ENCODE measurements at regions not wholly inside any gene's neighbourhood (a gene's known extent, or its start where the extent isn't known, plus 50 kb on each side); places are given as distances from the start of the nearest gene placed in this dataset.
"Not testable (repeated sequence)": the region's sequence is repeated elsewhere in the genome, so short reads cannot be mapped to it uniquely, and the experiment has no call there.

DNA sequence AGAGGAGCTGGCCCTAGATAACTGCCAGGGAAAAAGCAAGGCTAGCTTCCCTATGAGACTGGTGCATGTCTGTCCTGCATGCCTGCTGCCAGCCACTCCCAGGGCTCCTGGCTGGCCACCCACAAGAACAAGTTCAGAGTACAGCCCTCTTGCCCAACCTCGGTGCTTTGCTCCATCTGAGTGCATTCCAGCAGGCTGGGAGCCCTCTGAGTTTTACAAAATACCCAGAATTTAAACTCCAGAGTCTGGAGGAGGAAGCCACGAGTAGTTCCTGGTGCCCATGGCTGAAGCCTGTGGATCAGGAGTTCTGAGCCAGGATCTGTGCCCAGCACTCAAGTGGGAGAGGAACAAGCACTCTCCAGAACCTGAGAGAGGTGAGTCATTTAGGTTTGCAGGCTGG, 111.6 kb downstream of the MAGEE2 start:
- DNase-seq, result no peak

DNA sequence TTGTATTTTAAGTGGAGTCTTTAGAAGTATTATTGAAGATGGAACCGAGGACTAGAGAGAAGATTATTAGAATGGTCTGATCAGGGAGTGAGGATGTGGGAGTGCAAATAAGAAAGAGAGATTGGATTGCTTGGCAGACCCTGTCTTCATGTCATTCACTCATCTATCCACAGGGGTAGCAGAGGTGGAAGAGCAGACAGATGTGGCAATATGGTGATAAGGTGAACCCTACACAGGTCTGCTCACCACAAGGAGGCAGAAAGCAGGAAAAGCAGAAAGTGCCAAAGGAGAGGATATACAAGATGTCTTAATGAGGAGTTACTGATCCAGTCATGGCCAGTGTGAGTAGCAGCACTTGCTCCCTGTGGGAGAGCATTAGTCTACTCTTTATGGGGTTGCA, 129.4 kb downstream of the MAGEE2 start:
- no peak for DNase-seq

GRCh38 chrX:75649829-75650228, 127.0 kb upstream of the ZDHHC15 start:
- DNase-seq, result no peak

DNA sequence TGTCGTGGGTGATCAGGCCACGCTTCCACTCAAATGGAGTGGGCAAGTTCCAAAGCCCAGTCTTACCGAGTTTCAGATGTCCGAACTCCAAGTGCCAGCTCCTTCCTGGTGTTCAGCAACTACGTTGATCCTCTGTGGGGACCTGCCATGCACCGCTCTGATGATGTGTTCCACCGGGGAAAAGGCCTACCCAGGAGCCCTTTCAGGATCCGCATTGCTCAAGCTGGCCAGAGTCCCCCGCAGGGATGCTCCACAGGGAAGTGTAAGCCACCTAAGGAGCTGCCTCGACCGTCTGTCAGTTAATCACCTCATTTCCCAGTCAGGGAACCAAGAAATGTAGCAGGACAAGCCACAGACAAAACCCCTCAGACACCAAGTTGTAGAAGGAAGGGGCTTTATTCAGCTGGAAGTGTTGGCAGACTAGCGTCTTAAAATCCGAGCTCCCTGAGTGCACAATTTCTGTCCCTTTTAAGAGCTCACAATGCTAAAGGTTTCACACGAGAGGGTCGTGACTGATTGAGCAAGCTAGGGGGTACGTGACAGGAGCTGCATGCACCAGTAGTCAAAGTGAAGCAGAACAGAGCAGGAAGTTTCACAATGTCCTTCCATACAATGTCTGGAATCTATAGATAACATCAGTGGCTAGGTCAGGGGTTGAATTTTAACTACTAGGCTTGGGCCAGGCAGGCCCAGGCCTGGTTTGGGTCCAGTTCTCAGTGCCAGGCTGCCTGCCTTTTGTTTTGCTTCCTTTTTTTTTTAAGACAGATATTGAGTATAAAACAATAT, 126.2 kb upstream of the ZDHHC15 start:
- no peak for DNase-seq

DNA sequence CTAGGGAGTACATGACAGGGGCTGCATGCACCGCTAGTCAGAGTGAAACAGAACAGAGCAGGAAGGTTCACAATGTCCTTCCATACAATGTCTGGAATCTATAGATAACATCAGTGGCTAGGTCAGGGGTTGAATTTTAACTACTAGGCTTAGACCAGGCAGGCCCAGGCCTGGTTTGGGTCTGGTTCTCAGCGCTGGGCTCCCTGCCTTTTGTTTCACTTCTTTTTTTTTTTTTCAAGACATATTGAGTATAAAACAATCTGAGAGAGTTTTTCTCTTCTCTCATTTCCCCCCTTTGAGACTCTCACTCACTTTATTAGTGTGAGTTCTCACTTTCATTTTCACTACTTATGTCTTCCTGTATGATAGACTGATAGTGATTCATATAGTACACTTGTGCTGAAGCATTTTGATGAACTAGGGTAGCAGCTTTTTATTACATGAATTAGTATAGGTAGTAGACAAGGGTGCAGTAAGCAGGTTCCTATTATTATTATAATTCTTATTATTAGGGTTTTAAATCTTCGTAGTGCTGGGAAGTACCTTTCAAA, 120.0 kb upstream of the ZDHHC15 start:
- no peak for DNase-seq

DNA sequence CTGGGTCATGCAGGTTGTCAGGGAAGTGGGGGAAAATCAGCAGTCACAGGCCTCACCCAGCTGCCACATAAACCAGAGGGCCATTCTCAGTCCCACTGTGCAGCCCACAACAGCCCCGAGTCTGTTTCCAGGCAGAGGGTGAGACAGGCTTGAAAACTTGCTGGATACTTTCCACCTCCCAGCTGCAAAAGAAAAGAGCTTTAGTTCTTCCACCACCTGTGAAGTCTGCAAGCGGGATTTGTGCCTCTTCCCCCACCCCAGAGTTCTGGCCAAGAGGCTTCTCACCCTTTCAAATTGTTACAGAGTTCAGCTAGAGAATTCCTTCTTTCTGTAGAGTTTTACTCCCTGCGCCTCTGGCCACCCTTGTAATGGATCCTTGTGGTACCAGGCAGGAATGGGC, 115.5 kb upstream of the ZDHHC15 start:
- no peak for DNase-seq

DNA sequence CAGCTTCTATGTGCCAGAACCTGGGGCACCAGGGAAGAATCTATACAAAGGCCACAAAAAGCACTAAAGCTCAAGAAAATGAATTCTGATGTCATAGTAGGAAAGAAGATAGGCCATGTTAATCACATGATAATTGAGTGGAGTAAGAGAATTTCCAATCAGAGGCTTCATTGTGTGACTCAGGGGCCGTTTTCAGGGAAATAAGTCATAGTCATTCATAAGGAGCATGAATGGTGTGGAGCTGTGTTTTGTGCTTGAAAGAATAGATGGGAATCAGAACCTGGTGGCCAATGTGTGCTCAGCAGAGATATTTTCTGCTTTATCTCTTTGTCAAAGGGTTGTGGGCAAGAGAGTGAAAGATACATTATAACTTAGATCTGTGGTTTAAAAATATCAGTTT, 102.4 kb upstream of the ZDHHC15 start:
- no peak for DNase-seq

GRCh38 chrX:75623535-75623934, 100.7 kb upstream of the ZDHHC15 start:
- no peak for DNase-seq

GRCh38 chrX:75609406-75609805, 86.6 kb upstream of the ZDHHC15 start:
- peak; percentile 2 for DNase-seq

- DNase-seq, result peak; percentile 3
Observed at GRCh38 chrX:75603833-75604232, 81.0 kb upstream of the ZDHHC15 start.

DNA sequence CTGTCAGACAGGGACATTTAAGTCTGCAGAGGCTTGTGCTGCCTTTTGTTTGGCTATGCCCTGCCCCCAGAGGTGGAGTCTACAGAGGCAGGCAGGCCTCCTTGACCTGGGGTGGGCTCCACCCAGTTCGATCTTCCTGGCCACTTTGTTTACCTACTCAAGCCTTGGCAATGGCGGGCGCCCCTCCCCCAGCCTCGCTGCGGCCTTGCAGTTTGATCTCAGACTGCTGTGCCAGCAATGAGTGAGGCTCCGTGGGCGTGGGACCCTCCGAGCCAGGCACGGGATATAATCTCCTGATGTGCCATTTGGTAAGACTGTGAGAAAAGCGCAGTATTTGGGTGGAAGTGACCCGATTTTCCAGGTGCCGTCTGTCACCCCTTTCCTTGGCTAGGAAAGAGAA, 79.2 kb upstream of the ZDHHC15 start:
- DNase-seq, result not testable (repeated sequence)

DNA sequence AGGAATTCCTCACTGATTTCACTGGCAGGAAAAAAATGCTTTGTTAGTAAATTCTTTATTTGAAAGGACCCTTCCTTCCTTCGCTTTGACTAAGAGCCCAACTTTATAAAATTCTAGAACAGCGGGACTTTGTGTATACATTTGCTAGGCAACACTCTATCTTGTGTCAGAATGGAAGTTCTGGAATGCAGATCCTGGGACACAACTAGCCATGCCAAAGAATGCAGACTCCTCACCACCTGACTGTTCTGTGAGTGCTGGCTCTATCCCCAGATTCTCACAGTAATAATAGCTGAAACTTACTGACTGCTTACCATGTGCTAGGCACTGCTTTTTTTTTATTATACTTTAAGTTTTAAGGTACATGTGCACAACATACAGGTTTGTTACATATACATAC, 73.3 kb upstream of the ZDHHC15 start:
- no peak for DNase-seq

DNA sequence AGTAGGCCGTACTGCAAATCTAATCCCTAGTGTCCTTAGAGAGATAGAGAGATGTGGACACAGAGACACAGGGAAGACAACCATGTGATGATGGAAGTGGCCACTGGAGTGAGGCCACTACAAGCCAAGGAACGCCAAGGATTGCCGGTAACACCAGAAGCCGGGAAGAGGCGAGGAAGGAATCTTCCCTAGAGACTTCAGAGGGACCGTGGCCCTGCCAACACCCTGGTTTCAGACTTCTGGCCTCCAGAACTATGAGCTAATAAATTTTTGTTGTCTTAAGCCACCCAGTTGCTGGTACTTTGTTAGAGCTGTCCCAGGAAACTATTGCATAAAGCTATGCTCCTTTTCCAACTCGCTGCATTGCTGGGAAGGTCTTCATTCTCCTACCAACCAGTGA, 70.3 kb upstream of the ZDHHC15 start:
- not testable (repeated sequence) for DNase-seq

- no peak for DNase-seq
Observed at GRCh38 chrX:75582511-75582910, 59.7 kb upstream of the ZDHHC15 start.
